HepG2 (cell line): ENCODE measurements at regions not wholly inside any gene's neighbourhood (a gene's known extent, or its start where the extent isn't known, plus 50 kb on each side); places are given as distances from the start of the nearest gene placed in this dataset.

Source experiments
- ARNT2 ChIP-seq: sonication (generic); formaldehyde crosslinking; IDR thresholded peaks from 2 replicates; pipeline ENCODE4 v1.8.0; 2022; ENCODE audit warnings: mild to moderate bottlenecking, low read depth, missing genetic modification reagents, moderate library complexity
- CBX2 ChIP-seq, 2 experiments: fragments of 200-600 bp in 1 of 2; sonication (generic); formaldehyde crosslinking in 1 of 2; IDR thresholded peaks; 2 replicates each; pipeline versions ENCODE4 v1.7.0 to v1.8.1; 2018 to 2022; ENCODE audit warnings: low read depth in 2 of 2, low read length in 1 of 2, mild to moderate bottlenecking in 1 of 2, missing genetic modification reagents in 1 of 2
- DNMT3B ChIP-seq: conservative IDR thresholded peaks from 2 replicates; pipeline ENCODE4 v1.6.1; 2016; ENCODE audit warnings: missing biosample characterization, control low read depth
- ETV6 ChIP-seq: sonication (generic); formaldehyde crosslinking; conservative IDR thresholded peaks from 2 replicates; pipeline ENCODE4 v1.4.0; 2020; ENCODE audit warnings: missing genetic modification reagents
- GPN1 ChIP-seq: sonication (generic); formaldehyde crosslinking; IDR thresholded peaks from 2 replicates; pipeline ENCODE4 v1.5.1; 2020; ENCODE audit warnings: missing genetic modification reagents, borderline replicate concordance
- KLF11 ChIP-seq: IDR thresholded peaks from 2 replicates; pipeline ENCODE4 v1.6.1; 2016; ENCODE audit warnings: missing compliant biosample characterization
- MTA3 ChIP-seq: sonication (generic); formaldehyde crosslinking; IDR thresholded peaks from 2 replicates; pipeline ENCODE4 v1.4.0; 2020; ENCODE audit warnings: missing genetic modification reagents
- NR2F1 ChIP-seq, 2 experiments: fragments of 450-650 bp in 1 of 2; formaldehyde crosslinking in 1 of 2; IDR thresholded peaks; 2 replicates each; pipeline versions ENCODE4 v1.5.0 to v1.6.1; 2016 to 2020; ENCODE audit warnings: mild to moderate bottlenecking in 1 of 2, missing compliant biosample characterization in 1 of 2, missing genetic modification reagents in 1 of 2, moderate library complexity in 1 of 2
- RCOR2 ChIP-seq: IDR thresholded peaks from 2 replicates; pipeline ENCODE4 v1.6.1; 2016; ENCODE audit warnings: missing biosample characterization, missing genetic modification reagents
- RELA ChIP-seq: sonication (generic); formaldehyde crosslinking; IDR thresholded peaks from 2 replicates; pipeline ENCODE4 v1.4.0; 2020; ENCODE audit warnings: missing genetic modification reagents
- SIN3B ChIP-seq: fragments of 150-350 bp; IDR thresholded peaks from 2 replicates; pipeline ENCODE4 v1.6.1; 2014; ENCODE audit warnings: low read length
- TBX2 ChIP-seq: sonication (generic); formaldehyde crosslinking; IDR thresholded peaks from 2 replicates; pipeline ENCODE4 v1.5.0; 2020; ENCODE audit warnings: missing genetic modification reagents, mild to moderate bottlenecking, borderline replicate concordance
- TCF12 ChIP-seq, 2 experiments: fragments of 450-650 bp in 1 of 2; sonication (generic) in 1 of 2; formaldehyde crosslinking in 1 of 2; IDR thresholded peaks; 2 replicates each; pipeline versions ENCODE4 v1.6.1 to v1.8.0; 2017 to 2022; ENCODE audit warnings: antibody characterized with exemption in 1 of 2, mild to moderate bottlenecking in 1 of 2, missing genetic modification reagents in 1 of 2, moderate library complexity in 1 of 2
- ZNF17 ChIP-seq: sonication (generic); formaldehyde crosslinking; IDR thresholded peaks from 2 replicates; pipeline ENCODE4 v1.5.0; 2020; ENCODE audit warnings: mild to moderate bottlenecking, missing genetic modification reagents
- ZNF180 ChIP-seq: sonication (generic); formaldehyde crosslinking; IDR thresholded peaks from 2 replicates; pipeline ENCODE4 v1.4.0; 2020; ENCODE audit warnings: low read depth, missing genetic modification reagents, borderline replicate concordance
- ZNF260 ChIP-seq: sonication (generic); formaldehyde crosslinking; IDR thresholded peaks from 2 replicates; pipeline ENCODE4 v1.4.0; 2020; ENCODE audit warnings: missing genetic modification reagents, low read depth, mild to moderate bottlenecking, borderline replicate concordance
- ZNF605 ChIP-seq: sonication (generic); formaldehyde crosslinking; IDR thresholded peaks from 2 replicates; pipeline ENCODE4 v1.8.0; 2022; ENCODE audit warnings: mild to moderate bottlenecking, missing genetic modification reagents
- ZNF644 ChIP-seq: IDR thresholded peaks from 2 replicates; pipeline ENCODE4 v1.6.1; 2016; ENCODE audit warnings: low read depth
- ZNF674 ChIP-seq: sonication (generic); formaldehyde crosslinking; IDR thresholded peaks from 2 replicates; pipeline ENCODE4 v1.5.0; 2020; ENCODE audit warnings: low read depth, mild to moderate bottlenecking, missing genetic modification reagents
- ZNF749 ChIP-seq: sonication (generic); formaldehyde crosslinking; IDR thresholded peaks from 2 replicates; pipeline ENCODE4 v1.8.0; 2022; ENCODE audit warnings: mild to moderate bottlenecking, missing genetic modification reagents, moderate library complexity, borderline replicate concordance
- ZNF782 ChIP-seq: sonication (generic); formaldehyde crosslinking; IDR thresholded peaks from 2 replicates; pipeline ENCODE4 v1.4.0; 2020; ENCODE audit warnings: missing genetic modification reagents, mild to moderate bottlenecking, borderline replicate concordance
- ZNF788 ChIP-seq: sonication (generic); formaldehyde crosslinking; IDR thresholded peaks from 2 replicates; pipeline ENCODE4 v1.5.0; 2020; ENCODE audit warnings: mild to moderate bottlenecking, missing genetic modification reagents, borderline replicate concordance
- TF ChIP-seq, protein P1 (sequence below): sonication (generic); formaldehyde crosslinking; IDR thresholded peaks from 2 replicates; pipeline ENCODE4 v1.8.0; 2022; ENCODE audit warnings: mild to moderate bottlenecking, missing genetic modification reagents, moderate library complexity
- TF ChIP-seq, protein P2 (sequence below): IDR thresholded peaks from 2 replicates; pipeline ENCODE4 v1.6.1; 2016; ENCODE audit warnings: missing biosample characterization, missing genetic modification reagents, low read depth
- TF ChIP-seq, protein P3 (sequence below): sonication (generic); formaldehyde crosslinking; conservative IDR thresholded peaks from 2 replicates; pipeline ENCODE4 v1.8.0; 2022; ENCODE audit warnings: missing genetic modification reagents

DNA sequence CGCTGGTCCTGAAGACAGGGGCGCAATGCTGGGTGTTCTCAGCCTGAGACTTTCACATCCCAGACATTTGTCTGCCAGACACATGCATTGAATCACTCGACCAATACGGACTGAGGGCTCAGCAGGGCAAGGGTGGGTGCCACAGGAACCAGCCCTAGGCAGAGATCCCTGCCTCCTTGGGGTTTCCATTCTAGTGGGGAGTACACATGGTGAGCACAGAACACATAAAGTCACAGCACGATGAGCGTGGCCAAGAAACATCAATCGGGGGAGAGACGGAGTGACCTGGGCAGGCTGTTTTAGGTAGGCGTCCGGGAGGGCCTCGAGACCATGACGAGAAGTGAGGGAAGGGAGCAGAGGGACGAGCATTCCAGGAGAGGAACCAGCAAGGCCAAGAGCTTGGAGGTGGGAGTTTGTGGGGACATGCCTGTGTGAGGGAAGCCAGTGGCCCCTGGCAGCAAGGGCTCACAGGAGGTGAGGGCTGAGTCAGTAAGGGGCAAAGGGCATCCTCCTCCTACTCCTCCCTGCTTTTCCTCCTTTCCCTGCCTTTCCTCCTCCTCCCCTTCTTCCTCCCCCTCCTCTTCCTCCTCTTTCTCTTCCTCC lies 126.3 kb upstream of the PEG3 start (continued):
- TF ChIP-seq ARNT2 (CRISPR knock-in tag) (no peak), SIN3B (no peak), RELA (CRISPR knock-in tag) (no peak), ZNF782 (CRISPR knock-in tag) (no peak), GPN1 (CRISPR knock-in tag) (no peak), ZNF180 (CRISPR knock-in tag) (no peak), TBX2 (CRISPR knock-in tag) (peak; percentile 42; the same call in 1 of the 2 replicates), NR2F1 (CRISPR knock-in tag; IDR thresholded peaks at IDR 0.05) (peak; percentile 39 to 61; a peak in 1 of 4 replicates), KLF11 (CRISPR knock-in tag) (no peak), RCOR2 (CRISPR knock-in tag) (peak; percentile 14; the same call in 1 of the 2 replicates), ZNF17 (CRISPR knock-in tag) (no peak), ZNF644 (CRISPR knock-in tag) (no peak), ZNF674 (no peak), ZNF605 (CRISPR knock-in tag) (peak; percentile 30; the same call in 1 of the 2 replicates), TCF12 (IDR thresholded peaks at IDR 0.05) (no peak), TCF12 (CRISPR knock-in tag; IDR thresholded peaks at IDR 0.05) (0 out of 2 replicates have a peak, but pooled peaks have one; percentile 51), CBX2 (IDR thresholded peaks at IDR 0.05; ENCODE audit: low read depth, low read length) (no peak), CBX2 (CRISPR knock-in tag; IDR thresholded peaks at IDR 0.05; ENCODE audit: low read depth) (no peak), ZNF260 (no peak), ZNF749 (CRISPR knock-in tag) (no peak), MTA3 (CRISPR knock-in tag) (no peak), ETV6 (CRISPR knock-in tag) (peak; percentile 62; the same call in 1 of the 2 replicates), DNMT3B (CRISPR knock-in tag) (no peak), ZNF788 (CRISPR knock-in tag) (peak; percentile 15; the same call in 1 of the 2 replicates)
- TF ChIP-seq, protein P1, sequence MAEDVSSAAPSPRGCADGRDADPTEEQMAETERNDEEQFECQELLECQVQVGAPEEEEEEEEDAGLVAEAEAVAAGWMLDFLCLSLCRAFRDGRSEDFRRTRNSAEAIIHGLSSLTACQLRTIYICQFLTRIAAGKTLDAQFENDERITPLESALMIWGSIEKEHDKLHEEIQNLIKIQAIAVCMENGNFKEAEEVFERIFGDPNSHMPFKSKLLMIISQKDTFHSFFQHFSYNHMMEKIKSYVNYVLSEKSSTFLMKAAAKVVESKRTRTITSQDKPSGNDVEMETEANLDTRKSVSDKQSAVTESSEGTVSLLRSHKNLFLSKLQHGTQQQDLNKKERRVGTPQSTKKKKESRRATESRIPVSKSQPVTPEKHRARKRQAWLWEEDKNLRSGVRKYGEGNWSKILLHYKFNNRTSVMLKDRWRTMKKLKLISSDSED (CRISPR knock-in tag) = no peak
- TF ChIP-seq, protein P2, sequence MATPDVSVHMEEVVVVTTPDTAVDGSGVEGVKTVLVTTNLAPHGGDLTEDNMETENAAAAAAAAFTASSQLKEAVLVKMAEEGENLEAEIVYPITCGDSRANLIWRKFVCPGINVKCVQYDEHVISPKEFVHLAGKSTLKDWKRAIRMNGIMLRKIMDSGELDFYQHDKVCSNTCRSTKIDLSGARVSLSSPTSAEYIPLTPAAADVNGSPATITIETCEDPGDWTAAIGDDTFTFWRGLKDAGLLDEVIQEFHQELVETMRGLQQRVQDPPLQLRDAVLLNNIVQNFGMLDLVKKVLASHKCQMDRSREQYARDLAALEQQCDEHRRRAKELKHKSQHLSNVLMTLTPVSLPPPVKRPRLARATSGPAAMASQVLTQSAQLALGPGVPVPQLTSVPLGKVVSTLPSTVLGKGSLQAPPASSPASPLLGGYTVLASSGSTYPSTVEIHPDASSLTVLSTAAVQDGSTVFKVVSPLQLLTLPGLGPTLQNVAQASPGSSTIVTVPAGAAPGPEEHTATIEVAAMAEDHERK = no peak
- TF ChIP-seq, protein P3, sequence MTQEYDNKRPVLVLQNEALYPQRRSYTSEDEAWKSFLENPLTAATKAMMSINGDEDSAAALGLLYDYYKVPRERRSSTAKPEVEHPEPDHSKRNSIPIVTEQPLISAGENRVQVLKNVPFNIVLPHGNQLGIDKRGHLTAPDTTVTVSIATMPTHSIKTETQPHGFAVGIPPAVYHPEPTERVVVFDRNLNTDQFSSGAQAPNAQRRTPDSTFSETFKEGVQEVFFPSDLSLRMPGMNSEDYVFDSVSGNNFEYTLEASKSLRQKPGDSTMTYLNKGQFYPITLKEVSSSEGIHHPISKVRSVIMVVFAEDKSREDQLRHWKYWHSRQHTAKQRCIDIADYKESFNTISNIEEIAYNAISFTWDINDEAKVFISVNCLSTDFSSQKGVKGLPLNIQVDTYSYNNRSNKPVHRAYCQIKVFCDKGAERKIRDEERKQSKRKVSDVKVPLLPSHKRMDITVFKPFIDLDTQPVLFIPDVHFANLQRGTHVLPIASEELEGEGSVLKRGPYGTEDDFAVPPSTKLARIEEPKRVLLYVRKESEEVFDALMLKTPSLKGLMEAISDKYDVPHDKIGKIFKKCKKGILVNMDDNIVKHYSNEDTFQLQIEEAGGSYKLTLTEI (CRISPR knock-in tag) = no peak
